H1 (cell line): ENCODE measurements at regions not wholly inside any gene's neighbourhood (a gene's known extent, or its start where the extent isn't known, plus 50 kb on each side); places are given as distances from the start of the nearest gene placed in this dataset.

Experiments used
- CTCF ChIA-PET: fragments of 300-600 bp; sonication (Branson Sonifier 250); formaldehyde crosslinking; loops from one replicate; lab custom pipeline; 2021; ENCODE audit not compliant: partially characterized antibody; lab: Charles Lee
- POLR2A ChIA-PET: fragments of 300-600 bp; sonication (Branson Sonifier 250); formaldehyde crosslinking; loops from one replicate; lab custom pipeline; 2021; ENCODE audit warnings: inconsistent platforms; ENCODE audit not compliant: partially characterized antibody; lab: Charles Lee
- DNase-seq, 2 experiments: peaks; one replicate each; pipeline versions ENCODE4 v3.0.0 to v3.0.0-alpha.2; 2010 to 2022; ENCODE audit warnings: low spot score in 2 of 2, low read depth in 1 of 2, mixed read lengths in 1 of 2
- FAIRE-seq: peaks from 2 replicates; lab custom pipeline; 2011; peaks lifted over from hg19 to GRCh38; lab: Jason Lieb, UNC
- H2AFZ ChIP-seq: 2 replicates; pipeline ENCODE4 v1.8.1; 2012; ENCODE audit warnings: low read length, inconsistent platforms
- H2AK5ac ChIP-seq: 2 replicates; pipeline ENCODE4 v1.6.1; 2013; ENCODE audit warnings: low read depth, low read length
- H2BK120ac ChIP-seq: replicated peaks from 2 replicates; pipeline ENCODE3; 2013; ENCODE audit warnings: low read depth, low read length, inconsistent platforms
- H2BK12ac ChIP-seq: 2 replicates; pipeline ENCODE4 v1.6.1; 2013; ENCODE audit warnings: low read depth, low read length
- H2BK15ac ChIP-seq: 2 replicates; pipeline ENCODE4 v1.6.1; 2013; ENCODE audit warnings: low read length
- H2BK20ac ChIP-seq: 2 replicates; pipeline ENCODE4 v1.6.1; 2013; ENCODE audit warnings: low read length
- H2BK5ac ChIP-seq: 2 replicates; pipeline ENCODE4 v1.6.1; 2013; ENCODE audit warnings: low read depth, low read length
- H3K14ac ChIP-seq: 2 replicates; pipeline ENCODE4 v1.6.1; 2013; ENCODE audit warnings: inconsistent platforms; ENCODE audit not compliant: insufficient read length
- H3K18ac ChIP-seq: 2 replicates; pipeline ENCODE4 v1.6.1; 2013; ENCODE audit warnings: low read length; ENCODE audit errors: extremely low read depth
- H3K23ac ChIP-seq: 2 replicates; pipeline ENCODE4 v1.6.1; 2013; ENCODE audit warnings: inconsistent platforms; ENCODE audit not compliant: insufficient read length
- H3K23me2 ChIP-seq: 2 replicates; pipeline ENCODE4 v1.6.1; 2013; ENCODE audit warnings: low read depth, low read length
- H3K27ac ChIP-seq: 2 replicates; pipeline ENCODE4 v1.6.1; 2011; ENCODE audit warnings: low read depth, low read length, inconsistent platforms
- H3K27me3 ChIP-seq, 4 experiments: replicated peaks in 1 of 4; 1 replicate in 1 of 4; 2 replicates in 3 of 4; pipeline versions ENCODE4 v1.6.1 to v1.8.1; 2011 to 2013; ENCODE audit warnings: low read length in 3 of 4, mild to moderate bottlenecking in 3 of 4, inconsistent platforms in 2 of 4, mixed read lengths in 2 of 4, moderate library complexity in 1 of 4; ENCODE audit not compliant: control insufficient read depth in 3 of 4, insufficient read depth in 3 of 4; ENCODE audit errors: extremely low read depth in 1 of 4
- H3K36me3 ChIP-seq, 4 experiments: 2 replicates each; pipeline versions ENCODE4 v1.6.1 to v1.8.1; 2011 to 2013; ENCODE audit warnings: mild to moderate bottlenecking in 4 of 4, low read length in 3 of 4, moderate library complexity in 2 of 4, control low read depth in 1 of 4, inconsistent platforms in 1 of 4; ENCODE audit not compliant: insufficient read depth in 4 of 4, control insufficient read depth in 2 of 4
- H3K4ac ChIP-seq: replicated peaks from 2 replicates; pipeline ENCODE3; 2013; ENCODE audit warnings: low read length, low read depth, mixed read lengths, inconsistent platforms; ENCODE audit not compliant: insufficient read length
- H3K4me1 ChIP-seq, 4 experiments: replicated peaks in 1 of 4; 1 replicate in 1 of 4; 2 replicates in 3 of 4; pipeline versions ENCODE4 v1.6.1 to v1.8.1; 2011 to 2013; ENCODE audit warnings: low read length in 3 of 4, inconsistent platforms in 2 of 4, mixed read lengths in 1 of 4; ENCODE audit not compliant: insufficient read depth in 4 of 4, control insufficient read depth in 3 of 4
- H3K4me2 ChIP-seq, 2 experiments: 2 replicates each; pipeline versions ENCODE4 v1.6.1 to v1.8.1; 2011 to 2013; ENCODE audit warnings: low read depth in 2 of 2, low read length in 2 of 2, control low read depth in 1 of 2, inconsistent platforms in 1 of 2, mild to moderate bottlenecking in 1 of 2; ENCODE audit not compliant: insufficient read depth in 1 of 2
- H3K4me3 ChIP-seq, 4 experiments: fragments of 200-600, 300-600 bp in 1 of 4; sonication (generic), shearing (Covaris generic), sonication (Bioruptor Twin) in 1 of 4; 2 replicates each; pipeline versions ENCODE4 v1.5.1 to v1.8.1; 2011 to 2016; ENCODE audit warnings: low read length in 4 of 4, low read depth in 3 of 4, control low read depth in 2 of 4, inconsistent platforms in 2 of 4, mild to moderate bottlenecking in 2 of 4, mixed read lengths in 1 of 4, moderate library complexity in 1 of 4; ENCODE audit not compliant: insufficient read depth in 2 of 4; ENCODE audit errors: extremely low read depth in 1 of 4
- H3K56ac ChIP-seq: replicated peaks from 2 replicates; pipeline ENCODE3; 2013; ENCODE audit warnings: low read depth, mild to moderate bottlenecking, mixed read lengths, low read length, inconsistent platforms; ENCODE audit not compliant: insufficient read length
- H3K79me1 ChIP-seq: 2 replicates; pipeline ENCODE4 v1.6.1; 2013; ENCODE audit warnings: low read depth, low read length, control low read depth
- H3K79me2 ChIP-seq, 2 experiments: 2 replicates each; pipeline versions ENCODE4 v1.6.1 to v1.8.1; 2012 to 2013; ENCODE audit warnings: low read length in 2 of 2, mild to moderate bottlenecking in 2 of 2, inconsistent platforms in 1 of 2; ENCODE audit not compliant: insufficient read depth in 2 of 2, control insufficient read depth in 1 of 2
- H3K9ac ChIP-seq, 4 experiments: replicated peaks in 1 of 4; 1 replicate in 1 of 4; 2 replicates in 3 of 4; pipeline versions ENCODE4 v1.6.1 to v1.8.1; 2011 to 2013; ENCODE audit warnings: low read depth in 3 of 4, low read length in 3 of 4, control low read depth in 2 of 4, mild to moderate bottlenecking in 2 of 4, moderate library complexity in 2 of 4, inconsistent platforms in 1 of 4; ENCODE audit errors: extremely low read depth in 1 of 4
- H3K9me3 ChIP-seq, 2 experiments: 2 replicates each; pipeline versions ENCODE4 v1.6.1 to v1.8.1; 2012 to 2013; ENCODE audit warnings: mild to moderate bottlenecking in 2 of 2, moderate library complexity in 2 of 2, control low read depth in 1 of 2, inconsistent platforms in 1 of 2, low read depth in 1 of 2, low read length in 1 of 2, mixed read lengths in 1 of 2; ENCODE audit not compliant: insufficient read depth in 2 of 2
- H4K20me1 ChIP-seq, 2 experiments: replicated peaks in 1 of 2; 2 replicates each; pipeline versions ENCODE3 to v1.8.1; 2011 to 2013; ENCODE audit warnings: inconsistent platforms in 2 of 2, low read length in 2 of 2, mild to moderate bottlenecking in 1 of 2; ENCODE audit not compliant: insufficient read depth in 2 of 2, control insufficient read depth in 1 of 2
- H4K5ac ChIP-seq: 2 replicates; pipeline ENCODE4 v1.6.1; 2013; ENCODE audit warnings: low read length, low read depth, mixed read lengths, inconsistent platforms; ENCODE audit not compliant: insufficient read length
- H4K8ac ChIP-seq: 2 replicates; pipeline ENCODE4 v1.8.0; 2013; ENCODE audit warnings: mild to moderate bottlenecking, moderate library complexity, low read length, inconsistent platforms; ENCODE audit not compliant: insufficient read depth; ENCODE audit errors: extremely low read depth
- H4K91ac ChIP-seq: replicated peaks from 2 replicates; pipeline ENCODE3; 2013; ENCODE audit warnings: low read length, mixed read lengths, inconsistent platforms; ENCODE audit not compliant: insufficient read length
- EZH2 ChIP-seq: fragments of 200-600 bp; sonication (generic); IDR thresholded peaks from 2 replicates; pipeline ENCODE4 v1.7.1; 2012; ENCODE audit warnings: low read depth, mild to moderate bottlenecking, moderate library complexity, low read length, inconsistent platforms; ENCODE audit not compliant: severe bottlenecking
- JUND ChIP-seq: IDR thresholded peaks from 2 replicates; pipeline ENCODE4 v1.6.1; 2011; ENCODE audit warnings: mild to moderate bottlenecking, improper control_type of control experiment, low read length
- MAX ChIP-seq: IDR thresholded peaks from 2 replicates; pipeline ENCODE4 v1.6.1; 2012; ENCODE audit warnings: inconsistent platforms
- NANOG ChIP-seq: IDR thresholded peaks from 2 replicates; pipeline ENCODE4 v1.6.1; 2011; ENCODE audit warnings: low read length, low read depth, mild to moderate bottlenecking, inconsistent platforms; ENCODE audit not compliant: insufficient read depth, poor library complexity, severe bottlenecking
- PHF8 ChIP-seq: fragments of 200-600 bp; sonication (generic); conservative IDR thresholded peaks from 2 replicates; pipeline ENCODE4 v1.7.1; 2012; ENCODE audit warnings: low read depth, mild to moderate bottlenecking, inconsistent platforms, low read length, moderate library complexity
- RFX5 ChIP-seq: IDR thresholded peaks from 2 replicates; pipeline ENCODE4 v1.6.1; 2011; ENCODE audit warnings: low read depth, low read length, improper control_type of control experiment, borderline replicate concordance
- RNF2 ChIP-seq: fragments of 200-900, 300-1000 bp; sonication (generic); IDR thresholded peaks from 2 replicates; pipeline ENCODE4 v1.7.1; 2016; ENCODE audit warnings: borderline replicate concordance, low read depth, mild to moderate bottlenecking, antibody characterized with exemption, low read length; ENCODE audit not compliant: poor library complexity, severe bottlenecking; ENCODE audit errors: missing control alignments
- SAP30 ChIP-seq: fragments of 300-600 bp; sonication (generic); IDR thresholded peaks from 2 replicates; pipeline ENCODE4 v1.7.1; 2012; ENCODE audit warnings: low read length, moderate library complexity, mild to moderate bottlenecking, inconsistent platforms; ENCODE audit not compliant: insufficient read depth, insufficient replicate concordance
- SIRT6 ChIP-seq: IDR thresholded peaks from one replicate; pipeline ENCODE4 v1.7.1; 2012; ENCODE audit warnings: low read length, inconsistent platforms
- SIX5 ChIP-seq: IDR thresholded peaks from 2 replicates; pipeline ENCODE4 v1.6.1; 2011; ENCODE audit warnings: mild to moderate bottlenecking, low read depth, low read length
- SP4 ChIP-seq: IDR thresholded peaks from 2 replicates; pipeline ENCODE4 v1.6.1; 2012; ENCODE audit warnings: low read length, inconsistent platforms
- SRF ChIP-seq: IDR thresholded peaks from 2 replicates; pipeline ENCODE4 v1.6.1; 2011; ENCODE audit warnings: mild to moderate bottlenecking, low read depth, low read length, moderate library complexity
- YY1 ChIP-seq: IDR thresholded peaks from 2 replicates; pipeline ENCODE4 v1.6.1; 2011; ENCODE audit warnings: low read depth, mild to moderate bottlenecking, low read length
- WGBS, 2 experiments: shearing (Covaris generic) in 1 of 2; methylation state at CpG; one replicate each; pipeline versions ENCODE4 v1.1.6 to v1.1.7; 2013 to 2015; ENCODE audit warnings: low lambda C conversion rate in 2 of 2, mixed read lengths in 2 of 2, inconsistent platforms in 1 of 2, low coverage in 1 of 2, missing lambda C conversion rate in 1 of 2; ENCODE audit not compliant: insufficient replicate concordance in 2 of 2, insufficient coverage in 1 of 2, insufficient read length in 1 of 2; ENCODE audit errors: extremely low coverage in 1 of 2, missing lambda C conversion rate in 1 of 2; 5-methylcytosine and 5-hydroxymethylcytosine counted together
- TF ChIP-seq, protein P1 (sequence below): IDR thresholded peaks from 2 replicates; pipeline ENCODE4 v1.6.1; 2011; ENCODE audit warnings: low read depth, mild to moderate bottlenecking, low read length; ENCODE audit not compliant: insufficient read depth

- Histone ChIP-seq H4K8ac (no peak overlapping the region), H3K9ac (no peak overlapping the region), H3K23ac (no peak overlapping the region), H3K79me1 (no peaks in the 10 kb centered on the region), H3K18ac (no peak overlapping the region), H3K14ac (no peak overlapping the region), H4K5ac (no peak overlapping the region), H3K36me3 (no peaks in the 10 kb centered on the region), H3K23me2 (no peaks in the 10 kb centered on the region), H2AFZ (no peak overlapping the region), H4K91ac (no peak overlapping the region), H2BK20ac (no peak overlapping the region), H2BK15ac (no peak overlapping the region), H2BK5ac (no peak overlapping the region), H3K4me2 (no peak overlapping the region), H3K4me3 (no peak overlapping the region), H3K27me3 (no peaks in the 10 kb centered on the region), H3K9me3 (no peaks in the 10 kb centered on the region), H4K20me1 (peaks cover 0 to 1% of the 10 kb centered on the region in 2 experiments), H2AK5ac (no peak overlapping the region), H3K4ac (no peak overlapping the region), H2BK120ac (no peak overlapping the region), H3K56ac (no peak overlapping the region), H3K27ac (no peak overlapping the region), H3K4me1 (no peaks in the 10 kb centered on the region; a peak in 1 of 7 replicates), H3K79me2 (no peaks in the 10 kb centered on the region), H2BK12ac (no peak overlapping the region)
- CTCF ChIA-PET = interaction anchor here (1.2 to 1.8 kb wide), 3 partner anchors 11 to 382 kb away, joined by 3 to 4 read pairs (median 3); no protein-coding TSS in a partner anchor
- POLR2A ChIA-PET = no interaction called here
- FAIRE-seq (no peak), DNase-seq (no peak)
- WGBS, 2 experiments = 93% methylated on average over 4 of the region's 5 CpGs; no CpG with 5 or more reads in 1 of the 2 experiments
- TF ChIP-seq SAP30 (no peak), RNF2 (no peak), SIRT6 (no peak), RFX5 (no peak), SRF (no peak), EZH2 (no peak), MAX (no peak), YY1 (no peak), NANOG (no peak), JUND (no peak), SIX5 (no peak), PHF8 (no peak), SP4 (no peak)
- TF ChIP-seq, protein P1, sequence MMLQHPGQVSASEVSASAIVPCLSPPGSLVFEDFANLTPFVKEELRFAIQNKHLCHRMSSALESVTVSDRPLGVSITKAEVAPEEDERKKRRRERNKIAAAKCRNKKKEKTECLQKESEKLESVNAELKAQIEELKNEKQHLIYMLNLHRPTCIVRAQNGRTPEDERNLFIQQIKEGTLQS = no peak
Measured at GRCh38 chr10:130363051-130363450, 226.9 kb downstream of the GLRX3 start.
